Tibial artery (tissue), 4 donors: ENCODE measurements at regions not wholly inside any gene's neighbourhood (a gene's known extent, or its start where the extent isn't known, plus 50 kb on each side); places are given as distances from the start of the nearest gene placed in this dataset.
A peak's percentile ranks its signal among the peaks of the same experiment; 100 is the strongest.

Experiments
- DNase-seq, 2 donors: peaks; one replicate each; pipeline ENCODE4 v3.0.0-alpha.2; 2019
- H3K27ac ChIP-seq, 2 donors: fragments of 200-600 bp; sonication (generic) in 1 of 2; 1 replicate in 1 of 2; 2 replicates in 1 of 2; pipeline ENCODE4 v1.5.1; 2018 to 2019; ENCODE audit warnings: mild to moderate bottlenecking in 1 of 2
- H3K27me3 ChIP-seq, 2 donors: fragments of 200-600 bp; sonication (generic) in 1 of 2; one replicate each; pipeline versions ENCODE4 v1.5.1 to v1.6.0; 2016 to 2019
- H3K36me3 ChIP-seq, 3 donors: fragments of 200-600 bp; sonication (generic) in 2 of 3; one replicate each; pipeline ENCODE4 v1.5.1; 2016 to 2019; ENCODE audit warnings: mild to moderate bottlenecking in 2 of 3
- H3K4me1 ChIP-seq, 4 donors: fragments of 200-600 bp; sonication (generic) in 2 of 4; 1 replicate in 3 of 4; 2 replicates in 1 of 4; pipeline ENCODE4 v1.5.1; 2016 to 2019
- H3K4me3 ChIP-seq, 2 donors: fragments of 200-600 bp; sonication (generic) in 1 of 2; 1 replicate in 1 of 2; 2 replicates in 1 of 2; pipeline ENCODE4 v1.5.1; 2018 to 2019; ENCODE audit warnings: mild to moderate bottlenecking in 2 of 2
- H3K9me3 ChIP-seq, 3 donors: fragments of 200-600 bp; sonication (generic) in 1 of 3; one replicate each; pipeline ENCODE4 v1.5.1; 2016 to 2019
- intact Hi-C: fragments of 100-400 bp; cut with DNase I; formaldehyde crosslinking; loops from one replicate; pipeline ENCODE4 v1.15.0; 2023; ENCODE audit warnings: low total_unique reads
- TF ChIP-seq, protein P1 (sequence below), 2 experiments: fragments of 200-600 bp in 1 of 2; fragments of 450-650 bp in 1 of 2; IDR thresholded peaks; one replicate each; pipeline ENCODE4 v1.5.1; 2017 to 2019; ENCODE audit warnings: antibody characterized with exemption in 2 of 2, mild to moderate bottlenecking in 1 of 2, moderate library complexity in 1 of 2

GRCh38 chr10:130727766-130728490 is 583.6 kb downstream of the TCERG1L start:
- intact Hi-C loops, result no loop called here
- Histone ChIP-seq H3K4me1 (no peaks in the 10 kb centered on the region), H3K27me3 (no peaks in the 10 kb centered on the region), H3K36me3 (no peaks in the 10 kb centered on the region), H3K4me3 (no peak overlapping the region), H3K27ac (no peak overlapping the region), H3K9me3 (no peaks in the 10 kb centered on the region)
- no peak for DNase-seq
- TF ChIP-seq, protein P1, sequence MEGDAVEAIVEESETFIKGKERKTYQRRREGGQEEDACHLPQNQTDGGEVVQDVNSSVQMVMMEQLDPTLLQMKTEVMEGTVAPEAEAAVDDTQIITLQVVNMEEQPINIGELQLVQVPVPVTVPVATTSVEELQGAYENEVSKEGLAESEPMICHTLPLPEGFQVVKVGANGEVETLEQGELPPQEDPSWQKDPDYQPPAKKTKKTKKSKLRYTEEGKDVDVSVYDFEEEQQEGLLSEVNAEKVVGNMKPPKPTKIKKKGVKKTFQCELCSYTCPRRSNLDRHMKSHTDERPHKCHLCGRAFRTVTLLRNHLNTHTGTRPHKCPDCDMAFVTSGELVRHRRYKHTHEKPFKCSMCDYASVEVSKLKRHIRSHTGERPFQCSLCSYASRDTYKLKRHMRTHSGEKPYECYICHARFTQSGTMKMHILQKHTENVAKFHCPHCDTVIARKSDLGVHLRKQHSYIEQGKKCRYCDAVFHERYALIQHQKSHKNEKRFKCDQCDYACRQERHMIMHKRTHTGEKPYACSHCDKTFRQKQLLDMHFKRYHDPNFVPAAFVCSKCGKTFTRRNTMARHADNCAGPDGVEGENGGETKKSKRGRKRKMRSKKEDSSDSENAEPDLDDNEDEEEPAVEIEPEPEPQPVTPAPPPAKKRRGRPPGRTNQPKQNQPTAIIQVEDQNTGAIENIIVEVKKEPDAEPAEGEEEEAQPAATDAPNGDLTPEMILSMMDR (IDR thresholded peaks at IDR 0.05), result no peak

- Histone ChIP-seq H3K4me1 (no peaks in the 10 kb centered on the region), H3K9me3 (no peaks in the 10 kb centered on the region), H3K27ac (no peak overlapping the region), H3K4me3 (no peak overlapping the region), H3K27me3 (no peaks in the 10 kb centered on the region), H3K36me3 (no peaks in the 10 kb centered on the region)
- DNase-seq, result no peak
- TF ChIP-seq, protein P1 (IDR thresholded peaks at IDR 0.05), result no peak
- intact Hi-C loops, result no loop called here
Measured at GRCh38 chr10:130728531-130729215, 582.8 kb downstream of the TCERG1L start.

- Histone ChIP-seq H3K4me1 (no peaks in the 10 kb centered on the region), H3K27ac (no peak overlapping the region), H3K36me3 (no peaks in the 10 kb centered on the region), H3K4me3 (no peak overlapping the region), H3K27me3 (no peaks in the 10 kb centered on the region), H3K9me3 (no peaks in the 10 kb centered on the region)
- intact Hi-C loops, result no loop called here
- peak in 1 of 2 donors; percentile 21 for DNase-seq
- TF ChIP-seq, protein P1 (IDR thresholded peaks at IDR 0.05), result no peak
Measured at GRCh38 chr10:130729876-130730275, 581.6 kb downstream of the TCERG1L start.

- intact Hi-C loops, result no loop called here
- TF ChIP-seq, protein P1 (IDR thresholded peaks at IDR 0.05), result no peak
- no peak overlapping the region for H3K27ac ChIP-seq
Measured at GRCh38 chr10:130737186-130737585, 574.3 kb downstream of the TCERG1L start.

GRCh38 chr10:130737621-130738020 is 573.9 kb downstream of the TCERG1L start:
- DNase-seq, result peak in 1 of 2 donors; percentile 16
- Histone ChIP-seq H3K27me3 (peaks cover 0 to 3% of the 10 kb centered on the region in 2 donors), H3K27ac (no peak overlapping the region), H3K4me1 (no peaks in the 10 kb centered on the region), H3K4me3 (no peak overlapping the region), H3K9me3 (no peaks in the 10 kb centered on the region), H3K36me3 (no peaks in the 10 kb centered on the region)
- intact Hi-C loops, result no loop called here
- TF ChIP-seq, protein P1 (IDR thresholded peaks at IDR 0.05), result no peak

More at GRCh38 chr10:130737186-130737585, 574.3 kb downstream of the TCERG1L start:
- H3K4me1 ChIP-seq, result no peaks in the 10 kb centered on the region
- no peaks in the 10 kb centered on the region for H3K36me3 ChIP-seq
- no peak overlapping the region for H3K4me3 ChIP-seq
- H3K27me3 ChIP-seq, result peaks cover 0 to 3% of the 10 kb centered on the region in 2 donors
- H3K9me3 ChIP-seq, result no peaks in the 10 kb centered on the region
- no peak for DNase-seq
